IMR-90 (cell line): ENCODE measurements at regions not wholly inside any gene's neighbourhood (a gene's known extent, or its start where the extent isn't known, plus 50 kb on each side); places are given as distances from the start of the nearest gene placed in this dataset.

Experiments
- ATAC-seq: fragments of 200-7000 bp; cut with Tn5 transposase; 2 replicates; pipeline ENCODE4 v1.9.1; 2020; ENCODE audit warnings: low read depth, mild to moderate bottlenecking, moderate library complexity
- BruUV-seq: library from RNA; stranded (reverse); fragments of 400-500 nt; replicated peaks from 2 replicates; lab custom pipeline; 2021; lab: Mats Ljungman, UMichigan
- CTCF ChIA-PET: fragments of 300-600 bp; formaldehyde crosslinking; extraction: SDS; loops from one replicate; lab custom pipeline; 2021; ENCODE audit warnings: antibody characterized with exemption; lab: Yijun Ruan, JAX
- POLR2A ChIA-PET: fragments of 300-600 bp; sonication (Branson Sonifier 250); formaldehyde crosslinking; loops from one replicate; lab custom pipeline; 2022; ENCODE audit warnings: antibody characterized with exemption; ENCODE audit not compliant: unreplicated experiment; lab: Charles Lee
- DNase-seq: peaks from one replicate; pipeline ENCODE4 v3.0.0; 2013
- H2AFZ ChIP-seq: replicated peaks from 2 replicates; pipeline ENCODE3; 2013; ENCODE audit warnings: low read length, mild to moderate bottlenecking; ENCODE audit not compliant: poor library complexity
- H2AK5ac ChIP-seq: 2 replicates; pipeline ENCODE4 v1.6.1; 2013; ENCODE audit warnings: low read depth, low read length, inconsistent platforms
- H2AK9ac ChIP-seq: replicated peaks from 2 replicates; pipeline ENCODE3; 2013; ENCODE audit warnings: mild to moderate bottlenecking, low read depth, low read length, moderate library complexity; ENCODE audit not compliant: poor library complexity
- H2BK120ac ChIP-seq: 2 replicates; pipeline ENCODE4 v1.6.1; 2013; ENCODE audit warnings: low read depth, low read length, inconsistent platforms
- H2BK15ac ChIP-seq: 3 replicates; pipeline ENCODE4 v1.6.1; 2013; ENCODE audit warnings: low read depth, low read length, inconsistent platforms
- H2BK20ac ChIP-seq: 2 replicates; pipeline ENCODE4 v1.6.1; 2013; ENCODE audit warnings: low read depth, mild to moderate bottlenecking, inconsistent platforms, low read length, moderate library complexity
- H2BK5ac ChIP-seq: 2 replicates; pipeline ENCODE4 v1.6.1; 2013; ENCODE audit warnings: mild to moderate bottlenecking, low read depth, low read length, inconsistent platforms; ENCODE audit not compliant: poor library complexity, severe bottlenecking
- H3K14ac ChIP-seq: replicated peaks from 2 replicates; pipeline ENCODE4 v1.6.1; 2013; ENCODE audit warnings: low read depth, low read length, inconsistent platforms
- H3K18ac ChIP-seq: 2 replicates; pipeline ENCODE4 v1.6.1; 2013; ENCODE audit warnings: low read depth, low read length, control low read depth
- H3K23ac ChIP-seq: 2 replicates; pipeline ENCODE4 v1.6.1; 2013; ENCODE audit warnings: low read depth, low read length, inconsistent platforms
- H3K27ac ChIP-seq: 2 replicates; pipeline ENCODE4 v1.5.1; 2013; ENCODE audit warnings: mild to moderate bottlenecking, control low read depth, low read length; ENCODE audit not compliant: insufficient read depth
- H3K27me3 ChIP-seq: 2 replicates; pipeline ENCODE4 v1.6.1; 2013; ENCODE audit warnings: low read length; ENCODE audit not compliant: control insufficient read depth, insufficient read depth
- H3K36me3 ChIP-seq: 2 replicates; pipeline ENCODE4 v1.6.1; 2013; ENCODE audit warnings: low read length, mixed read lengths; ENCODE audit not compliant: control insufficient read depth, insufficient read depth
- H3K4ac ChIP-seq: 2 replicates; pipeline ENCODE4 v1.6.1; 2013; ENCODE audit warnings: low read depth, low read length, inconsistent platforms
- H3K4me1 ChIP-seq: 2 replicates; pipeline ENCODE4 v1.6.1; 2013; ENCODE audit warnings: low read length, mixed read lengths; ENCODE audit not compliant: control insufficient read depth, insufficient read depth
- H3K4me2 ChIP-seq: 2 replicates; pipeline ENCODE4 v1.6.1; 2013; ENCODE audit warnings: low read depth, mild to moderate bottlenecking, control low read depth, low read length, moderate library complexity
- H3K4me3 ChIP-seq: 2 replicates; pipeline ENCODE4 v1.5.1; 2013; ENCODE audit warnings: low read depth, mild to moderate bottlenecking, control low read depth, low read length, moderate library complexity; ENCODE audit not compliant: insufficient read depth
- H3K56ac ChIP-seq: 2 replicates; pipeline ENCODE4 v1.6.1; 2013; ENCODE audit warnings: low read length, inconsistent platforms; ENCODE audit not compliant: insufficient read depth; ENCODE audit errors: extremely low read depth
- H3K79me1 ChIP-seq, 2 experiments: 2 replicates each; pipeline ENCODE4 v1.6.1; 2013; ENCODE audit warnings: low read length in 2 of 2, inconsistent platforms in 1 of 2, low read depth in 1 of 2
- H3K9ac ChIP-seq: 2 replicates; pipeline ENCODE4 v1.6.1; 2013; ENCODE audit warnings: low read depth, low read length, control low read depth
- H3K9me1 ChIP-seq: 2 replicates; pipeline ENCODE4 v1.6.1; 2013; ENCODE audit warnings: low read length, inconsistent platforms; ENCODE audit not compliant: insufficient read depth
- H3K9me3 ChIP-seq: 2 replicates; pipeline ENCODE4 v1.6.1; 2013; ENCODE audit warnings: low read length; ENCODE audit not compliant: control insufficient read depth, insufficient read depth
- H4K20me1 ChIP-seq: 2 replicates; pipeline ENCODE4 v1.6.1; 2013; ENCODE audit warnings: low read length, inconsistent platforms; ENCODE audit not compliant: insufficient read depth
- H4K5ac ChIP-seq: 2 replicates; pipeline ENCODE4 v1.6.1; 2013; ENCODE audit warnings: mild to moderate bottlenecking, low read depth, low read length, control low read depth
- H4K8ac ChIP-seq, 2 experiments: 2 replicates each; pipeline ENCODE4 v1.6.1; 2013; ENCODE audit warnings: low read depth in 2 of 2, low read length in 2 of 2, control low read depth in 1 of 2, inconsistent platforms in 1 of 2
- H4K91ac ChIP-seq: 2 replicates; pipeline ENCODE4 v1.6.1; 2013; ENCODE audit warnings: low read depth, low read length, inconsistent platforms; ENCODE audit not compliant: insufficient read depth
- BHLHE40 ChIP-seq: fragments of 150-350 bp; IDR thresholded peaks from 2 replicates; pipeline ENCODE4 v1.6.1; 2016; ENCODE audit warnings: mild to moderate bottlenecking, low read depth, low read length
- CEBPB ChIP-seq: IDR thresholded peaks from 2 replicates; pipeline ENCODE4 v1.6.1; 2012; ENCODE audit warnings: low read depth, low read length, improper control_type of control experiment
- CHD1 ChIP-seq: IDR thresholded peaks from 2 replicates; pipeline ENCODE4 v1.6.1; 2012; ENCODE audit warnings: low read depth, low read length, improper control_type of control experiment
- CTCF ChIP-seq: conservative IDR thresholded peaks from 2 replicates; pipeline ENCODE4 v1.5.1; 2012; ENCODE audit warnings: mild to moderate bottlenecking, low read depth, low read length, improper control_type of control experiment
- ELK1 ChIP-seq: fragments of 150-350 bp; IDR thresholded peaks from 2 replicates; pipeline ENCODE4 v1.6.1; 2016; ENCODE audit warnings: low read depth, mild to moderate bottlenecking, low read length, moderate library complexity, borderline replicate concordance
- FOS ChIP-seq: fragments of 150-350 bp; IDR thresholded peaks from 2 replicates; pipeline ENCODE4 v1.6.1; 2016; ENCODE audit warnings: low read depth, low read length
- MAFK ChIP-seq: IDR thresholded peaks from 2 replicates; pipeline ENCODE4 v1.6.1; 2012; ENCODE audit warnings: low read depth, low read length, improper control_type of control experiment
- MAZ ChIP-seq: IDR thresholded peaks from 2 replicates; pipeline ENCODE4 v1.6.1; 2012; ENCODE audit warnings: low read depth, mild to moderate bottlenecking, low read length, improper control_type of control experiment, moderate library complexity, borderline replicate concordance
- NFE2L2 ChIP-seq: fragments of 150-350 bp; IDR thresholded peaks from 2 replicates; pipeline ENCODE4 v1.6.1; 2016; ENCODE audit warnings: low read depth, mild to moderate bottlenecking, low read length
- POLR2A ChIP-seq: IDR thresholded peaks from 2 replicates; pipeline ENCODE4 v1.6.1; 2012; ENCODE audit warnings: mild to moderate bottlenecking, low read depth, low read length
- RAD21 ChIP-seq: IDR thresholded peaks from 2 replicates; pipeline ENCODE4 v1.6.1; 2012; ENCODE audit warnings: low read length, improper control_type of control experiment
- RFX5 ChIP-seq: IDR thresholded peaks from 2 replicates; pipeline ENCODE4 v1.8.0; 2012; ENCODE audit warnings: low read depth, mild to moderate bottlenecking, low read length, moderate library complexity
- SMC3 ChIP-seq: fragments of 150-350 bp; IDR thresholded peaks from 2 replicates; pipeline ENCODE4 v1.6.1; 2016; ENCODE audit warnings: low read depth, mild to moderate bottlenecking, antibody characterized with exemption, low read length, moderate library complexity
- WGBS, 2 experiments: methylation state at CpG; one replicate each; pipeline versions ENCODE4 v1.1.5 to v1.1.7; 2013; ENCODE audit warnings: missing lambda C conversion rate in 2 of 2; ENCODE audit not compliant: insufficient read length in 1 of 2; ENCODE audit errors: extremely low coverage in 2 of 2; 5-methylcytosine and 5-hydroxymethylcytosine counted together
- dilution Hi-C: fragments of 300-500 bp; cut with HindIII; formaldehyde crosslinking; loops from one replicate; pipeline ENCODE4 v1.14.3; 2018; ENCODE audit warnings: low sequenced_read_pairs; ENCODE audit not compliant: unreplicated experiment
- in situ Hi-C: fragments of 300-500 bp; cut with MboI; formaldehyde crosslinking; loops from 3 replicates; pipeline ENCODE4 v1.14.3; 2019; ENCODE audit warnings: low sequenced_read_pairs, inconsistent platforms, mixed read lengths
- intact Hi-C: fragments of 100-400 bp; cut with micrococcal nuclease; formaldehyde crosslinking; loops from 2 replicates; pipeline ENCODE4 v1.10.0; 2022
- TF ChIP-seq, protein P1 (sequence below): fragments of 150-350 bp; IDR thresholded peaks from 2 replicates; pipeline ENCODE4 v1.6.1; 2017; ENCODE audit warnings: mild to moderate bottlenecking, antibody characterized with exemption, low read length, low read depth

GRCh38 chr12:105819549-105819948 is 319.2 kb downstream of the NUAK1 start:
- H3K27me3 ChIP-seq: peaks cover 6% of the 10 kb centered on the region
- in situ Hi-C loops (no loop called here), dilution Hi-C loops (no loop called here), intact Hi-C loops (no loop called here)
- H2BK20ac ChIP-seq: no peak overlapping the region
- no peak overlapping the region for H2BK120ac ChIP-seq
- ATAC-seq (no peak), DNase-seq (no peak)
- H3K56ac ChIP-seq: no peak overlapping the region
- no peak overlapping the region for H2AFZ ChIP-seq
- no peaks in the 10 kb centered on the region for H3K9me1 ChIP-seq
- H4K5ac ChIP-seq: no peak overlapping the region
- no peak overlapping the region for H3K9ac ChIP-seq
- no peak overlapping the region for H3K23ac ChIP-seq
- TF ChIP-seq CHD1: no peak
- no peak for TF ChIP-seq CTCF
- no peak for TF ChIP-seq SMC3
- no peak for TF ChIP-seq MAFK
- TF ChIP-seq BHLHE40: no peak
- TF ChIP-seq NFE2L2: no peak
- TF ChIP-seq, protein P1, sequence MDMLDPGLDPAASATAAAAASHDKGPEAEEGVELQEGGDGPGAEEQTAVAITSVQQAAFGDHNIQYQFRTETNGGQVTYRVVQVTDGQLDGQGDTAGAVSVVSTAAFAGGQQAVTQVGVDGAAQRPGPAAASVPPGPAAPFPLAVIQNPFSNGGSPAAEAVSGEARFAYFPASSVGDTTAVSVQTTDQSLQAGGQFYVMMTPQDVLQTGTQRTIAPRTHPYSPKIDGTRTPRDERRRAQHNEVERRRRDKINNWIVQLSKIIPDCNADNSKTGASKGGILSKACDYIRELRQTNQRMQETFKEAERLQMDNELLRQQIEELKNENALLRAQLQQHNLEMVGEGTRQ: no peak
- no peak for TF ChIP-seq FOS
- TF ChIP-seq ELK1: no peak
- TF ChIP-seq POLR2A: no peak
- no peak for TF ChIP-seq RFX5
- no peak for TF ChIP-seq RAD21
- TF ChIP-seq CEBPB: no peak
- no peak for TF ChIP-seq MAZ
- H3K4ac ChIP-seq: no peak overlapping the region
- no peak overlapping the region for H4K8ac ChIP-seq
- H3K4me3 ChIP-seq: no peak overlapping the region
- ChIA-PET CTCF (no interaction called here), POLR2A (no interaction called here)
- H3K79me1 ChIP-seq: no peaks in the 10 kb centered on the region
- no peaks in the 10 kb centered on the region for H3K9me3 ChIP-seq
- H3K4me2 ChIP-seq: no peak overlapping the region
- no peak overlapping the region for H2BK15ac ChIP-seq
- H3K36me3 ChIP-seq: no peaks in the 10 kb centered on the region
- no peak overlapping the region for H3K14ac ChIP-seq
- no CpG with 5 or more reads among the region's 2 CpGs for WGBS, 2 experiments
- H3K4me1 ChIP-seq: peaks cover 5% of the 10 kb centered on the region; the same call in 1 of the 2 replicates
- H3K18ac ChIP-seq: no peak overlapping the region
- H4K20me1 ChIP-seq: no peaks in the 10 kb centered on the region
- no peak overlapping the region for H2AK5ac ChIP-seq
- no peak overlapping the region for H4K91ac ChIP-seq
- no peak overlapping the region for H2BK5ac ChIP-seq
- no TSS peak for BruUV-seq
- H2AK9ac ChIP-seq: no peak overlapping the region
- no peak overlapping the region for H3K27ac ChIP-seq
